Esophagus squamous epithelium (tissue), 5 donors: ENCODE measurements at regions not wholly inside any gene's neighbourhood (a gene's known extent, or its start where the extent isn't known, plus 50 kb on each side); places are given as distances from the start of the nearest gene placed in this dataset.

Experiments
- DNase-seq: peaks from one replicate; lab custom pipeline; 2025; lab: John Stamatoyannopoulos, UW
- H3K27ac ChIP-seq, 4 donors: fragments of 200-600 bp; sonication (generic); one replicate each; pipeline ENCODE4 v1.5.1; 2016 to 2019; ENCODE audit warnings: mild to moderate bottlenecking in 1 of 4
- H3K27me3 ChIP-seq, 4 donors: fragments of 200-600 bp; sonication (generic); 1 replicate in 3 of 4; 2 replicates in 1 of 4; pipeline versions ENCODE4 v1.5.1 to v1.6.0; 2017 to 2021; ENCODE audit warnings: antibody characterized with exemption in 1 of 4
- H3K36me3 ChIP-seq, 3 donors: fragments of 200-600 bp; sonication (generic); one replicate each; pipeline ENCODE4 v1.5.1; 2016 to 2019
- H3K4me1 ChIP-seq, 3 donors: fragments of 200-600 bp; sonication (generic); one replicate each; pipeline ENCODE4 v1.5.1; 2017 to 2019
- H3K4me3 ChIP-seq, 4 donors: fragments of 200-600 bp; sonication (generic); 1 replicate in 3 of 4; 2 replicates in 1 of 4; pipeline ENCODE4 v1.5.1; 2016 to 2019; ENCODE audit warnings: mild to moderate bottlenecking in 2 of 4, moderate library complexity in 1 of 4
- H3K9me3 ChIP-seq, 3 donors: fragments of 200-600 bp; sonication (generic); one replicate each; pipeline ENCODE4 v1.5.1; 2016 to 2019
- CTCF ChIP-seq, 6 experiments: fragments of 450-650 bp in 4 of 6; fragments of 200-600 bp in 2 of 6; sonication (generic) in 2 of 6; IDR thresholded peaks; one replicate each; pipeline ENCODE4 v1.5.1; 2016 to 2019; ENCODE audit warnings: antibody characterized with exemption in 6 of 6, mild to moderate bottlenecking in 4 of 6, moderate library complexity in 4 of 6
- POLR2A ChIP-seq, 4 donors: fragments of 450-650 bp; IDR thresholded peaks; one replicate each; pipeline ENCODE4 v1.6.1; 2017; ENCODE audit warnings: antibody characterized with exemption in 4 of 4, mild to moderate bottlenecking in 4 of 4, moderate library complexity in 3 of 4
- WGBS, 2 donors: methylation state at CpG; one replicate each; pipeline ENCODE4 v1.1.5; 2018; 5-methylcytosine and 5-hydroxymethylcytosine counted together
- intact Hi-C: fragments of 100-400 bp; cut with DNase I; formaldehyde crosslinking; loops from one replicate; pipeline ENCODE4 v1.15.0; 2022
- donor health status: DM: yes; HTN: yes; CAD: no.

GRCh38 chr2:207413376-207413907 lies 116.3 kb upstream of the CREB1 start:
- Histone ChIP-seq H3K4me3 (no peak overlapping the region), H3K27me3 (no peaks in the 10 kb centered on the region), H3K27ac (no peak overlapping the region), H3K36me3 (no peaks in the 10 kb centered on the region), H3K4me1 (peaks cover 4 to 13% (median 9%) of the 10 kb centered on the region in 3 donors), H3K9me3 (no peaks in the 10 kb centered on the region)
- DNase-seq, result no peak
- intact Hi-C loops, result no loop called here
- TF ChIP-seq POLR2A (IDR thresholded peaks at IDR 0.05) (no peak), CTCF (IDR thresholded peaks at IDR 0.05) (no peak)
- 90 to 93% methylated on average over 5 of the region's 5 CpGs for WGBS, 2 donors

- no peak for DNase-seq
- no peak overlapping the region for H3K4me3 ChIP-seq
- H3K27me3 ChIP-seq, result no peaks in the 10 kb centered on the region
- H3K36me3 ChIP-seq, result no peaks in the 10 kb centered on the region
- H3K27ac ChIP-seq, result no peak overlapping the region
- H3K4me1 ChIP-seq, result no peaks in the 10 kb centered on the region
- no peaks in the 10 kb centered on the region for H3K9me3 ChIP-seq
- TF ChIP-seq POLR2A (IDR thresholded peaks at IDR 0.05), result no peak
- TF ChIP-seq CTCF (IDR thresholded peaks at IDR 0.05), result no peak
- intact Hi-C loops, result no loop called here
- WGBS, 2 donors, result 69 to 80% methylated on average over 3 of the region's 3 CpGs
These were observed 113.7 kb upstream of the CREB1 start for GRCh38 chr2:207416111-207416510.

- Histone ChIP-seq H3K4me3 (no peak overlapping the region), H3K9me3 (no peaks in the 10 kb centered on the region), H3K36me3 (no peaks in the 10 kb centered on the region), H3K4me1 (no peaks in the 10 kb centered on the region), H3K27ac (no peak overlapping the region), H3K27me3 (no peaks in the 10 kb centered on the region)
- WGBS, 2 donors, result 91 to 97% methylated on average over 2 of the region's 2 CpGs
- TF ChIP-seq CTCF (IDR thresholded peaks at IDR 0.05) (no peak), POLR2A (IDR thresholded peaks at IDR 0.05) (no peak)
- DNase-seq, result no peak
- intact Hi-C loops, result no loop called here
These were observed 112.9 kb upstream of the CREB1 start for GRCh38 chr2:207416900-207417299.

- no peak overlapping the region for H3K4me3 ChIP-seq
- no peak overlapping the region for H3K27ac ChIP-seq
- H3K4me1 ChIP-seq, result no peaks in the 10 kb centered on the region
- TF ChIP-seq CTCF (IDR thresholded peaks at IDR 0.05) (no peak), POLR2A (IDR thresholded peaks at IDR 0.05) (no peak)
- no peaks in the 10 kb centered on the region for H3K27me3 ChIP-seq
- 71 to 79% methylated on average over 3 of the region's 3 CpGs for WGBS, 2 donors
- no peak for DNase-seq
- intact Hi-C loops, result no loop called here
- no peaks in the 10 kb centered on the region for H3K36me3 ChIP-seq
- no peaks in the 10 kb centered on the region for H3K9me3 ChIP-seq
These were observed 112.5 kb upstream of the CREB1 start for GRCh38 chr2:207417301-207417718.

GRCh38 chr2:207418419-207418818 lies 111.3 kb upstream of the CREB1 start:
- Histone ChIP-seq H3K27me3 (no peaks in the 10 kb centered on the region), H3K36me3 (no peaks in the 10 kb centered on the region), H3K4me1 (no peaks in the 10 kb centered on the region), H3K27ac (no peak overlapping the region), H3K9me3 (no peaks in the 10 kb centered on the region), H3K4me3 (no peak overlapping the region)
- WGBS, 2 donors, result 72 to 75% methylated on average over 4 of the region's 4 CpGs
- intact Hi-C loops, result no loop called here
- no peak for DNase-seq
- TF ChIP-seq POLR2A (IDR thresholded peaks at IDR 0.05) (no peak), CTCF (IDR thresholded peaks at IDR 0.05) (no peak)
